T-helper 1 cell treated with Interleukin-12 subunit alpha and Interleukin-12 subunit beta and Interleukin-4 antibody, amounts not matched to agents 30 μg/mL and 1 μg/mL, for 36 hours (primary cell): ENCODE measurements at regions not wholly inside any gene's neighbourhood (a gene's known extent, or its start where the extent isn't known, plus 50 kb on each side); places are given as distances from the start of the nearest gene placed in this dataset.

Experiments used
- H3K27ac Mint-ChIP-seq: one replicate; pipeline ENCODE4 v1.8.0; 2021; ENCODE audit warnings: mild to moderate bottlenecking, mixed read lengths
- H3K27me3 Mint-ChIP-seq: one replicate; pipeline ENCODE4 v1.8.0; 2021; ENCODE audit warnings: low read depth, mixed read lengths
- H3K36me3 Mint-ChIP-seq: one replicate; pipeline ENCODE4 v1.8.0; 2021; ENCODE audit warnings: low read depth, mixed read lengths
- H3K4me1 Mint-ChIP-seq: one replicate; pipeline ENCODE4 v1.8.0; 2021; ENCODE audit warnings: low read depth, mixed read lengths
- H3K4me3 Mint-ChIP-seq: one replicate; pipeline ENCODE4 v1.8.0; 2021; ENCODE audit warnings: mild to moderate bottlenecking, moderate library complexity, mixed read lengths
- H3K9me3 Mint-ChIP-seq: one replicate; pipeline ENCODE4 v1.8.0; 2021; ENCODE audit warnings: mixed read lengths

- Mint-ChIP-seq H3K9me3 (no peaks in the 10 kb centered on the region), H3K4me1 (peaks cover 5% of the 10 kb centered on the region), H3K27me3 (no peaks in the 10 kb centered on the region), H3K4me3 (no peak overlapping the region), H3K27ac (no peak overlapping the region), H3K36me3 (no peaks in the 10 kb centered on the region)
Measured at GRCh38 chr18:68466672-68467071, 248.2 kb downstream of the TMX3 start.

- Mint-ChIP-seq H3K27me3 (no peaks in the 10 kb centered on the region), H3K9me3 (no peaks in the 10 kb centered on the region), H3K36me3 (no peaks in the 10 kb centered on the region), H3K27ac (no peak overlapping the region), H3K4me1 (peaks cover under 1% of the 10 kb centered on the region), H3K4me3 (no peak overlapping the region)
Measured at GRCh38 chr18:68462766-68463165, 252.1 kb downstream of the TMX3 start.

GRCh38 chr18:68462148-68462547, 252.8 kb downstream of the TMX3 start:
- no peak overlapping the region for H3K27ac Mint-ChIP-seq
- no peaks in the 10 kb centered on the region for H3K36me3 Mint-ChIP-seq
- H3K27me3 Mint-ChIP-seq = no peaks in the 10 kb centered on the region
- H3K9me3 Mint-ChIP-seq = no peaks in the 10 kb centered on the region
- H3K4me1 Mint-ChIP-seq = no peaks in the 10 kb centered on the region
- H3K4me3 Mint-ChIP-seq = no peak overlapping the region

- Mint-ChIP-seq H3K4me1 (no peaks in the 10 kb centered on the region), H3K27me3 (no peaks in the 10 kb centered on the region), H3K9me3 (no peaks in the 10 kb centered on the region), H3K27ac (no peak overlapping the region), H3K36me3 (no peaks in the 10 kb centered on the region), H3K4me3 (no peak overlapping the region)
Measured at GRCh38 chr18:68461481-68462018, 253.4 kb downstream of the TMX3 start.

- H3K27me3 Mint-ChIP-seq = no peaks in the 10 kb centered on the region
- no peaks in the 10 kb centered on the region for H3K9me3 Mint-ChIP-seq
- no peak overlapping the region for H3K27ac Mint-ChIP-seq
- H3K4me1 Mint-ChIP-seq = no peaks in the 10 kb centered on the region
- H3K4me3 Mint-ChIP-seq = no peak overlapping the region
- H3K36me3 Mint-ChIP-seq = no peaks in the 10 kb centered on the region
Measured at GRCh38 chr18:68459968-68460367, 254.9 kb downstream of the TMX3 start.

- H3K27ac Mint-ChIP-seq = no peak overlapping the region
- no peaks in the 10 kb centered on the region for H3K27me3 Mint-ChIP-seq
- no peaks in the 10 kb centered on the region for H3K4me1 Mint-ChIP-seq
- H3K4me3 Mint-ChIP-seq = no peak overlapping the region
- H3K9me3 Mint-ChIP-seq = no peaks in the 10 kb centered on the region
- H3K36me3 Mint-ChIP-seq = no peaks in the 10 kb centered on the region
Measured at GRCh38 chr18:68456985-68457384, 257.9 kb downstream of the TMX3 start.

- H3K4me1 Mint-ChIP-seq = no peaks in the 10 kb centered on the region
- H3K36me3 Mint-ChIP-seq = no peaks in the 10 kb centered on the region
- no peak overlapping the region for H3K27ac Mint-ChIP-seq
- H3K4me3 Mint-ChIP-seq = no peak overlapping the region
- H3K9me3 Mint-ChIP-seq = no peaks in the 10 kb centered on the region
- H3K27me3 Mint-ChIP-seq = no peaks in the 10 kb centered on the region
Measured at GRCh38 chr18:68455229-68455603, 259.7 kb downstream of the TMX3 start.

- Mint-ChIP-seq H3K9me3 (no peaks in the 10 kb centered on the region), H3K4me1 (no peaks in the 10 kb centered on the region), H3K36me3 (no peaks in the 10 kb centered on the region), H3K4me3 (no peak overlapping the region), H3K27ac (no peak overlapping the region), H3K27me3 (no peaks in the 10 kb centered on the region)
Measured at GRCh38 chr18:68454511-68455228, 260.2 kb downstream of the TMX3 start.

GRCh38 chr18:68449292-68449691, 265.6 kb downstream of the TMX3 start:
- Mint-ChIP-seq H3K4me3 (no peak overlapping the region), H3K4me1 (no peaks in the 10 kb centered on the region), H3K27ac (no peak overlapping the region), H3K27me3 (no peaks in the 10 kb centered on the region), H3K9me3 (no peaks in the 10 kb centered on the region), H3K36me3 (no peaks in the 10 kb centered on the region)

- Mint-ChIP-seq H3K4me1 (no peaks in the 10 kb centered on the region), H3K4me3 (no peak overlapping the region), H3K9me3 (no peaks in the 10 kb centered on the region), H3K36me3 (no peaks in the 10 kb centered on the region), H3K27me3 (no peaks in the 10 kb centered on the region), H3K27ac (no peak overlapping the region)
Measured at GRCh38 chr18:68448736-68449135, 266.2 kb downstream of the TMX3 start.

- H3K27ac Mint-ChIP-seq = no peak overlapping the region
- no peaks in the 10 kb centered on the region for H3K27me3 Mint-ChIP-seq
- no peaks in the 10 kb centered on the region for H3K9me3 Mint-ChIP-seq
- no peaks in the 10 kb centered on the region for H3K36me3 Mint-ChIP-seq
- H3K4me3 Mint-ChIP-seq = no peak overlapping the region
- no peaks in the 10 kb centered on the region for H3K4me1 Mint-ChIP-seq
Measured at GRCh38 chr18:68447286-68447685, 267.6 kb downstream of the TMX3 start.

GRCh38 chr18:68445668-68446426, 269.1 kb downstream of the TMX3 start:
- H3K36me3 Mint-ChIP-seq = no peaks in the 10 kb centered on the region
- H3K27ac Mint-ChIP-seq = no peak overlapping the region
- no peak overlapping the region for H3K4me3 Mint-ChIP-seq

GRCh38 chr18:68445136-68445535, 269.8 kb downstream of the TMX3 start:
- Mint-ChIP-seq H3K9me3 (no peaks in the 10 kb centered on the region), H3K27me3 (no peaks in the 10 kb centered on the region), H3K27ac (no peak overlapping the region), H3K4me1 (no peaks in the 10 kb centered on the region), H3K4me3 (no peak overlapping the region), H3K36me3 (no peaks in the 10 kb centered on the region)

More at GRCh38 chr18:68445668-68446426, 269.1 kb downstream of the TMX3 start:
- H3K9me3 Mint-ChIP-seq = no peaks in the 10 kb centered on the region
- H3K4me1 Mint-ChIP-seq = no peaks in the 10 kb centered on the region
- H3K27me3 Mint-ChIP-seq = no peaks in the 10 kb centered on the region

- peaks cover 10% of the 10 kb centered on the region for H3K9me3 Mint-ChIP-seq
- H3K36me3 Mint-ChIP-seq = peaks cover 2% of the 10 kb centered on the region
- no peaks in the 10 kb centered on the region for H3K27me3 Mint-ChIP-seq
- H3K4me1 Mint-ChIP-seq = peaks cover 5% of the 10 kb centered on the region
- H3K4me3 Mint-ChIP-seq = no peak overlapping the region
- H3K27ac Mint-ChIP-seq = no peak overlapping the region
Measured at GRCh38 chr18:68441241-68441640, 273.7 kb downstream of the TMX3 start.

- Mint-ChIP-seq H3K36me3 (peaks cover 2% of the 10 kb centered on the region), H3K4me3 (no peak overlapping the region), H3K27ac (no peak overlapping the region), H3K9me3 (peaks cover 11% of the 10 kb centered on the region), H3K4me1 (peaks cover 5% of the 10 kb centered on the region), H3K27me3 (no peaks in the 10 kb centered on the region)
Measured at GRCh38 chr18:68440433-68440832, 274.5 kb downstream of the TMX3 start.
